GM12875 (cell line): ENCODE measurements at regions not wholly inside any gene's neighbourhood (a gene's known extent, or its start where the extent isn't known, plus 50 kb on each side); places are given as distances from the start of the nearest gene placed in this dataset.

Source experiments
- H3K4me3 ChIP-seq: one replicate; pipeline ENCODE4 v1.5.1; 2011; ENCODE audit warnings: low read depth, low read length, control low read depth
- CTCF ChIP-seq: IDR thresholded peaks from 2 replicates; pipeline ENCODE4 v1.5.1; 2011; ENCODE audit warnings: low read depth, mild to moderate bottlenecking, control low read depth, inconsistent platforms, low read length, moderate library complexity, borderline replicate concordance; ENCODE audit not compliant: insufficient read depth

- TF ChIP-seq CTCF: no peak
Observed at GRCh38 chr21:43325036-43325435, 101.9 kb downstream of the SIK1 start.

GRCh38 chr21:43324596-43324995, 102.3 kb downstream of the SIK1 start:
- no peak overlapping the region for H3K4me3 ChIP-seq
- TF ChIP-seq CTCF: no peak

More at GRCh38 chr21:43325036-43325435, 101.9 kb downstream of the SIK1 start:
- no peak overlapping the region for H3K4me3 ChIP-seq

- no peak for TF ChIP-seq CTCF
- no peak overlapping the region for H3K4me3 ChIP-seq
Observed at GRCh38 chr21:43323244-43324005, 103.5 kb downstream of the SIK1 start.

GRCh38 chr21:43322805-43323204, 104.1 kb downstream of the SIK1 start:
- no peak for TF ChIP-seq CTCF
- no peak overlapping the region for H3K4me3 ChIP-seq

- TF ChIP-seq CTCF: no peak
- no peak overlapping the region for H3K4me3 ChIP-seq
Observed at GRCh38 chr21:43322311-43322710, 104.6 kb downstream of the SIK1 start.

GRCh38 chr21:43321611-43322010, 105.3 kb downstream of the SIK1 start:
- TF ChIP-seq CTCF: no peak

GRCh38 chr21:43321111-43321510, 105.8 kb downstream of the SIK1 start:
- H3K4me3 ChIP-seq: no peak overlapping the region
- TF ChIP-seq CTCF: no peak

More at GRCh38 chr21:43321611-43322010, 105.3 kb downstream of the SIK1 start:
- H3K4me3 ChIP-seq: no peak overlapping the region
